ENCODE measurements at regions not wholly inside any gene's neighbourhood (a gene's known extent, or its start where the extent isn't known, plus 50 kb on each side); places are given as distances from the start of the nearest gene placed in this dataset.

- no peak for TF ChIP-seq CTCF (IDR thresholded peaks at IDR 0.05)
- TF ChIP-seq POLR2A (IDR thresholded peaks at IDR 0.05), result no peak
- TF ChIP-seq EP300 (IDR thresholded peaks at IDR 0.05), result no peak
- no peak for TF ChIP-seq POLR2AphosphoS5 (IDR thresholded peaks at IDR 0.05)
Observed at GRCh38 chr1:96030312-96030711, 691.3 kb upstream of the PTBP2 start.

Measured in upper lobe of left lung (tissue), 4 donors.